ENCODE measurements at regions not wholly inside any gene's neighbourhood (a gene's known extent, or its start where the extent isn't known, plus 50 kb on each side); places are given as distances from the start of the nearest gene placed in this dataset.

DNA sequence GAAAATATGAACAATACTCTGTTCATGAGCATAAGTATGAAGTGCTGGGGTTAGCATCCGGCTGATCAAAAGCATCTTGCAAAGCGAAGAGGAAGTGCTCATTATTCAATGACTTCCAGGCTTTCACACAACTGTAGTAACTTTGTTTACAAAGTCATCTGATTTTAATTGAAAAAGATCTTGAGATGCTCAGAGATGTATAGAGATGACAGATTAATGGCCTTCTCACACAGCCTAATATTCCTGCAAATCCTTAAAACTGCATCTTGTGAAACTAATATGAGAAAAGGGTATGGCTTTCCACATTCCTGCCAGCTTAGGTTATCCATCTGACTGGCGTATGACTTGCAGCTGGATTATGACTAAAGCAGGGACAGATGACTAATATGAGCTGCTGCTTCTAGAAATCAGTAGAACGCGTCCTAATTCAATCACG, 125.4 kb downstream of the CASP12 start:
- TF ChIP-seq EZH2phosphoT487 (IDR thresholded peaks at IDR 0.05; ENCODE audit: borderline replicate concordance, low read length) (no peak), CTCF (conservative IDR thresholded peaks at IDR 0.05; ENCODE audit: low read depth, low read length) (no peak)

All from PC-3 (cell line).